ENCODE measurements at regions not wholly inside any gene's neighbourhood (a gene's known extent, or its start where the extent isn't known, plus 50 kb on each side); places are given as distances from the start of the nearest gene placed in this dataset.
"Not testable (repeated sequence)": the region's sequence is repeated elsewhere in the genome, so short reads cannot be mapped to it uniquely, and the experiment has no call there.

DNA sequence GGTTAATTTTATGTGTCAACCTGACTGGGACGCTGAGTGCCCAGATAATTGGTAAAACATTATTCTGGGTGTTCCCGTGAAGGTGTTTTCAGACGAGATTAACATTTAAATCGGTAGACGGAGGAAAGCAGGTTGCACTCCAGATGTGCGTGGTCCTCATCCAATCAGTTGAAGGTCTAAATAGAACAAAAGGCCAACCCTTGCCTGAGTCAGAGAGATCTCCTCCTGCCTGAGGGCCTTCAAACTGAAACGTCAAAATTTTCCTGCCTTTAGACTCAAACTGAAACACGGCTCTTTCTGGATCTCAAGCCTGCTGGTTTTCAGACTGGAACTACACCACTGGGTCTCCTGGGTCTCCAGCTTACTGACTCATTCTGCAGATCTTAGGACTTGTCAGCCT is 70.9 kb downstream of the NPIPA5 start:
- H3K4me1 ChIP-seq; H3K9me3 ChIP-seq (replicated peaks); H3K36me3 ChIP-seq; DNase-seq; H3K27ac ChIP-seq; H3K4me3 ChIP-seq; H3K27me3 ChIP-seq: not testable (repeated sequence)

DNA sequence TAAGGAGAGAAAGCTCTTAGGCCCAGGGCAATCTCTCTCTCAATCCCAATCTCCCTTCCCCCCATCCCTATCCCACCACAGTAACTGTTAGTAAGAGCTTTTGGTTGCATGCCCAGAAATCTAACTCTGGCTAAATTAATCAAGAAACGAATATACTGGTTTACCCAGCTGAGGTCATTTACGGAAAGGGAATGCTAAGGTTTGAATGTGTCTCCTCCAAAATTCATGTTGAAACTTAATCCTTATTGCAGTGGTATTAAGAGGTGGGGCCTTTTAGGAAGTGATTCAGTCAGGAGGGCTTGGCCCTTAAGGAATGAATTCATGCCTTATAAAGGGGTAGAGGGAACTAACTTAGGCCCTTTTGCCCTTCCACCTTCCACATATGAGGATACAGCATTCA is 72.2 kb downstream of the NPIPA5 start:
- not testable (repeated sequence) for H3K9me3 ChIP-seq (replicated peaks); H3K27ac ChIP-seq; H3K36me3 ChIP-seq; H3K4me3 ChIP-seq; H3K27me3 ChIP-seq; DNase-seq; H3K4me1 ChIP-seq

DNA sequence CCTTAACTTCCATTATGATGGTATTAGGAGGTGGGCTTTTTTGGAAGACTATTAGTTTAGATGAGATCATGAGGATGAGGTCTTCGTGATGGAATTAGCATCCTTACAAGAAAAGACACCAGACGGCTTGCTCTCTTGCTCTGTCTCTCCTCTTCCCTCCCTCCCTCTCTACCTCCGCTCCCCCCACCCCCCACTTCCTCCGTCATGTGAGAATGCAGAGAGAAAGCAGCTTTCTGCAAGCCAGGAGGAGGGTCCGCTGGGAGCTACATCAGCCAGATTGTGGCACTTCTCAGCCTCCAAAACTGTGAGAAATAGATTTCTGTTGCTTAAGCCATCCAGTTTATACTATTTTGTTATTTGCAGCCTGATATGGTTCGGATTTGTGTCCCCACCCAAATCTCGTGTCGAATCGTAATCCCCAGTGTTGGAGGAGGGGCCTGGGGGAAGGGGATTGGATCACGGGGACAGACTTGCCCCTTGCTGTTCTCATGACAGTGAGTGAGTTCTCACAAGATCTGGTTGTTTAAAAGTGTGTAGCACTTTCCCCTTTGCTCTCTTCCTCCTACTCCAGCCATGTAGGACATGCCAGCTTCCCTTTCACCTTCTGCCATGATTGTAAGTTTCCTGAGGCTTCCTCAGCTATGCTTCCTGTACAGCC is 74.3 kb downstream of the NPIPA5 start:
- not testable (repeated sequence) for H3K27me3 ChIP-seq; H3K4me1 ChIP-seq; H3K9me3 ChIP-seq (replicated peaks); DNase-seq; H3K36me3 ChIP-seq; H3K27ac ChIP-seq; H3K4me3 ChIP-seq

DNA sequence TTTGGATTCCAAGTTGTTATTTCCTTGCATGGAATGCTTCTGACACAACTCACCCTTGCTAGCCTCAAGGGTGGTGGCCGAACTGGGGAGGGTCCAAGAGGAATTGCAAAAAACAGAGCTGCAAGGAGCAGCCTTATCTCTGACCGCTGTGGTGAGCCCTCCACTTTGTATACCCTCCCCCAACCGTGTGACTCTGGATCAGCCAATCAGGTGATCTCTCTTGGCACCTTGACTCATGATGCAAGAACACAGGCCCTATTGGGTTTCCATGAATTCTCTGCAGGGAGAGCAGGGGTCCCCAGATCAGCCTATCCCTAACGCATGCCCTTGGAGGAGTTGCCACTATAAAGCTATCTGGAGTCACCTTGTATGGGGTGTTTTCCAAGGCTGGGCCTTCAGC is 81.0 kb downstream of the NPIPA5 start:
- not testable (repeated sequence) for H3K27ac ChIP-seq; DNase-seq; H3K9me3 ChIP-seq (replicated peaks); H3K4me3 ChIP-seq; H3K4me1 ChIP-seq; H3K27me3 ChIP-seq; H3K36me3 ChIP-seq

DNA sequence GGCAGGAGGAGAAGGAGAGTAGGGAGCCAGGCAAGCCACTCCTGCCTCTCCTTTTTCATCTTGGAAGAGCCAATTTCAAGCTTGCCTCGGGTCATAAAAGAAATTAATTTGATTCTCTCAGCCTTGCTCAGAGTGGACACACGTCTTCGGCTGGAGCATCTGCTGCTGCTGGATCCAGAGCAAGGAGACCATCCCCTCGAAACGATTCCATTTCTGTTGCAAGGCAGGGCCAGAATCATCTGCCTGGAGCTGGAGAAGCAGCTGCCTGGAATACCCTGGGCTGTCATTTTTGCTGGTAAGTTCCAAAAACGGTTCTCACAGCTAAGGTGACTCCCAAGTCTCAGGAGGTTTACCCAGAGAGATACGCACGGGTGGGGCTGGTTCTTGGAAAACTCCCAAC is 103.3 kb downstream of the NPIPA5 start:
- H3K4me1 ChIP-seq; H3K27ac ChIP-seq; H3K36me3 ChIP-seq; H3K9me3 ChIP-seq (replicated peaks); H3K27me3 ChIP-seq; H3K4me3 ChIP-seq; DNase-seq: not testable (repeated sequence)

DNA sequence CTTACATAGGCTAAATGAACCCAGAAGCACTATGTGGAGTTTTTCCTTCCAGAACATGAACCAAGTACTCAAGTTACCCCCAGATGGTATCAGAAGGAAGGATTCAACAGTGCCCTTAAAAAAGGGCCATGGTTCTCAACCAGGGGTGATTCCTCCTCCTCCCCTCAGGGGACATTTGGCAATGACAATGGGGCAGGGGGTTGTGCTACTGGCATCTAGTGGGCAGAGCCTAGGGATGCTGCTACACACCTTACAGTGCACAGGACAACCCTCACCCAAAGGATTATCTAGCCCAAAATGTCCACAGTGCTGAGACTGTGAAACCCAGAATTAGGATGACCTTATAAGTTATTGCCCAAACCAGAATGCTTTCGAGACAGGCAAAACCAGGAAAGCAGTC is 104.1 kb downstream of the NPIPA5 start:
- not testable (repeated sequence) for DNase-seq; H3K4me3 ChIP-seq; H3K27me3 ChIP-seq; H3K36me3 ChIP-seq; H3K4me1 ChIP-seq; H3K9me3 ChIP-seq (replicated peaks); H3K27ac ChIP-seq

DNA sequence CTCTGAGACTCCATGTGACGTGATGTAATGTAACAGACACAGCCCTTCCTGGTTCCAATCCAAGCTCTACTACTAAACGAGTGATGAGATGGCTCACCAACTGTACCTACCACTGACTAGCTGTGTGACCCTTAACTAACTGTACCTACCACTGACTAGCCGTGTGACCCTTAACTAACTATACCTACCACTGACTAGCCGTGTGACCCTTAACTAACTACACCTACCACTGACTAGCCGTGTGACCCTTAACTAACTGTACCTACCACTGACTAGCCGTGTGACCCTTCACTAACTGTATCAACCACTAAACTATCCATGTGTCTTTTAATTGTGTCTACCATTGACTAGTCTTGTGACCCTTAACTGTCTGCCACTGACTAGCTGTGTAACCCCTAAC is 111.2 kb downstream of the NPIPA5 start:
- not testable (repeated sequence) for DNase-seq; H3K9me3 ChIP-seq (replicated peaks); H3K27me3 ChIP-seq; H3K4me3 ChIP-seq; H3K27ac ChIP-seq; H3K36me3 ChIP-seq; H3K4me1 ChIP-seq

DNA sequence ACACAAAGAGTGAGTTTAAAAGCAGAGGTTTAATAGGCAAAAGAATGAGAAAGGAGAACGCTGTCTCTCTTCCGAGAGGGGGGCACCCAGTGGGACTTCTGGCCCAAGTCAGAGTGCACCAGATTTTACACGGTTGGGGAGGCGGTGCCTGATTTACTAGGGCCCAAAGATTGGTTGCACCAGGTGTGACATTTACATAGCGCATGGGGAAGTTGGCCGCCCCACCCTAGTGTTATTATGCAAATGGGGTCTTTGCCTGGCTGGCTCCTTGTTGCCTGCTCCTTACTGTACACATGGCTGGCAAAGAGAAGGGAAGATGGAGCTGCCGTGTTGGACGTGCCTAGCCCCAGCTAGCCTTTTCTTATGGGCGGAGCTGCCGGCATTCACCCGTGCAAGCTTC is 115.9 kb downstream of the NPIPA5 start:
- not testable (repeated sequence) for H3K4me1 ChIP-seq; H3K36me3 ChIP-seq; H3K27ac ChIP-seq; H3K4me3 ChIP-seq; H3K27me3 ChIP-seq; DNase-seq; H3K9me3 ChIP-seq (replicated peaks)

DNA sequence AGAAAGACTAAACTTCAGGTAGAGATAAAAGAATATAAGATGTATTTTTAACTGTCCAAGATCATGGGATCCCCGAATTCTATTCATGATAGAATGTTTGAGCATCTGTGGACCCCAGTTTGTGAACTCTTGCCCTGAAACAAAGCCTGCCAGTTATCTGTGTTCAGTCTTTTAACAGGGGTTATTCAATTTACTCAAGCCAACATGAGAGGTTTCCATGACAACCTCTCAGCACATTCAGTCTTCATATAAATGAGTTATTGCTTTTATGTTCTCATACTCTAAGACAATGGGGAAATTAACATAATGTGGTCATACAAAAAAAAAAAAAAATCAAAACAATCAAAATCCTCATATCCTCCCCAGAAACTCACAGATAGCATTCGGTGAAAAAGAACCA is 130.1 kb downstream of the NPIPA5 start:
- H3K9me3 ChIP-seq (replicated peaks); H3K27me3 ChIP-seq; H3K27ac ChIP-seq; DNase-seq; H3K4me3 ChIP-seq; H3K4me1 ChIP-seq; H3K36me3 ChIP-seq: not testable (repeated sequence)

DNA sequence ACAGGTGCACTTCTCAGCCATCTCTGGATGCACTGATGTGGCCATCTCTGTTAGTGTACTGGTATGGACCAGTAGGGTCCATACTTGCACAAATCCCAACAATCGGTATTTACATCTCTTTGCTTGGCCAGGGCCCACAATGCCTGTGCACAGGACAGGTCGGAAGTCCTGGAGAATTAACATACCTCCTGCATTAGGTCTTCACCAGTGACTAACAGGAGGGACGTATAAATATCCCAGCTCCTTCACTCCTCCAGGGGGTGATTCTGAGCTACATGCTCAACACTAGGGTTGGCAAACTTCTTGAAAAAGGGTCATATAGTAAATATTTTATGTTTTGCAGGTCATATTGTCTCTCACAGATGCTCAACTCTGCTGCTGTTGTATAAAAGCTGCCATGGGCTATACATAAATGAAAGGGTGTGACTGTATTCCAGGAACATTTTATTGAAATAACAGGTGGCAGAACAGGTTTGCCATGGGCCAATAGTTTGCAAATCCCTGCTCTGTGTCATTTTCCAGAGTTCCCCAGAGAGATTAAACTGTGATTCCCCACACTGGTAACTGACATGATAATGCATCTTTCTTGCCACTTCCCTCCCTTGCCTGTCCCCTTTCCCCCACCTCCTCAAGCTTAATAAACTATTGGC is 141.3 kb downstream of the NPIPA5 start:
- H3K4me1 ChIP-seq; H3K27me3 ChIP-seq; DNase-seq; H3K27ac ChIP-seq; H3K36me3 ChIP-seq; H3K4me3 ChIP-seq; H3K9me3 ChIP-seq (replicated peaks): not testable (repeated sequence)

DNA sequence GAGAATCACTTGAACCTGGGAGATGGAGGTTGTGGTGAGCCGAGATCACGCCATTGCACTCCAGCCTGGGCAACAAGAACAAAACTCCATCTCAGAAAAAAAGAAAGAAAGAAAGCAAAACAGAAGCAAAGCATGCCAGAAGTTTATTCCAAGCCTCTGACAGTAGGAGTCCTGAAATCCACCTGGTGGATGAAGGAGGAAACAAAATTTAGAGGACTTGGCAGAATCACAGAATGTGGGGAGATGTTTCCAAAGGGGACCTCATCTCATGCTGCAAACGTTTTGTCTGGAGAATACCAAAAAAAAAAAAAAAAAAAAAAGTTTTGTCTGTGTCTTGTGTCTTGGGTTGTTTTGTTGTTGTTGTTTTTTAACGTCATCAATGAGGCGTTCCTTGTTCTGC is 141.1 kb upstream of the RRN3 start:
- not testable (repeated sequence) for H3K9me3 ChIP-seq (replicated peaks); H3K36me3 ChIP-seq; H3K4me1 ChIP-seq; H3K27me3 ChIP-seq; H3K27ac ChIP-seq; DNase-seq; H3K4me3 ChIP-seq

DNA sequence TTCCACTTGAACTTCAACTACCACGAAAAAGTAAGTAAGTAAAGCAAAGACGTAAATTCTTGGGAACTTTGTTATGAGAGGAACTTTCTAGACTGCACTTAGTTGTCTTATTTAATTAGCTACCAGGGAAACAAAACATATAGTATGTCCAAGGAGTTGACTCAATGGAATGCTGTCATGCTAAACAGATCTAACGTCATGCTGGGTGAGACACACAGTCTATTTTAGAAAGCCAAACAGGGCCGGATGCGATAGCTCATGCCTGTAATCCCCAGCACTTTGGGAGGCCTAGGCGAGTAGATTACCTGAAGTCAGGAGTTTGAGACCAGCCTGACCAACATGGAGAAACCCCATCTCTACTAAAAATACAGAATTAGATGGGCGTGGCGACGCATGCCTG is 140.6 kb upstream of the RRN3 start:
- H3K36me3 ChIP-seq; H3K4me1 ChIP-seq; DNase-seq; H3K9me3 ChIP-seq (replicated peaks); H3K4me3 ChIP-seq; H3K27ac ChIP-seq; H3K27me3 ChIP-seq: not testable (repeated sequence)

DNA sequence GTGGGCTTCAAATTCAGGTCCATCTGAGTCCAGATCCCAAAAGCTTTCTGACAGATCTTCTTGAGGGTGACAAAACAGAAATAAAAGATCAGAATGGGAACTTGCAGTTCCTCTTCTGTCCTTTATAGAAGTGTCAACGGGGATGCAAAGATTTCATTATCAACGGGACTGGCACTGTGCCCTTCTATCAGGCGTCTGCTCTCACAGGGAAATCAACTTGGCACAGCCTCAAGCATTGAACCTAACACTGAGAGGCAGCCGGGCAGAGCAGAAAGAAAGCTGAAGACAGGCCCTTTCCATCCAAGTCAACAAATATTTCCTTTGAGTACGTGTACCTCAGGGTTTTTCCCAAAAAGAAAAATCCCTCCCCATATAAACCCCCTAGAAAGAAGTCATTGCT is 136.4 kb upstream of the RRN3 start:
- not testable (repeated sequence) for H3K4me1 ChIP-seq; DNase-seq; H3K4me3 ChIP-seq; H3K9me3 ChIP-seq (replicated peaks); H3K27ac ChIP-seq; H3K36me3 ChIP-seq; H3K27me3 ChIP-seq

DNA sequence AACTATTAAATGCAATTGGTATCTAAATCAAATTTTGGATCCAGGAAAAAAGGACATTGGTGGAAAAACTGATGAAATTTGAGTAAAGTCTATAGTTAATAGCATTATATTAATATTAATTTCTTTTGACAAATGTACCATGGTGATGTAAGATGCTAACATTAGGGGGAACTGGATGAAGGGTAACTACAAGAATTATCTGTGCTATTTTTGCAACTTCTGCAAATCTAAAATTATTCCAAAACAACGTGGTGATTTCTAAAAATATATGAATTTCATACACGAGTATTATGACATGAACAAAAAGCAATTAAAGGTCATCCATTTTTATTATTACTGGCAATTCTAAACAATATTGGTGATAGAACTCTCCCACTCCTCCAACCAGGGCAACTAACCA is 135.6 kb upstream of the RRN3 start:
- H3K4me3 ChIP-seq; H3K4me1 ChIP-seq; H3K27ac ChIP-seq; DNase-seq; H3K9me3 ChIP-seq (replicated peaks); H3K27me3 ChIP-seq; H3K36me3 ChIP-seq: not testable (repeated sequence)

DNA sequence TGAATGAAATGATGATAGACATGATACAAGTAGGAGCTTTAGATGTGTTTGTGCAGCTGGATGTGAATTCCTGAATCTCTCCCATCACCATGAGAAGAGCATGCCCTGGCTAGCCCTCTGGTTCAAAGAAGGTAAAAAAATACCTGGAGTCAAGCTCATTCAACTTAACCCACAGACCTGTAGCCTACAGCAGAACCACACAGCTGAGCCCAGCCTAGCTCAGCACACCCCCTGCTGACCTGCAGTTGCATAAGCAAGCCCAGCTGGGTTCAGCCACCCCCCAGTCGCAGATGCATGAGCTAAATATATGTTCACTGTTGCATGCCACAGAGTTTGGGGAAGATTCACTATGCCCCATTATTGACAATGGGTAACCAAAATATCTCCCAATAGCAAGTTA is 130.6 kb upstream of the RRN3 start:
- H3K36me3 ChIP-seq; DNase-seq; H3K27me3 ChIP-seq; H3K4me1 ChIP-seq; H3K9me3 ChIP-seq (replicated peaks); H3K27ac ChIP-seq; H3K4me3 ChIP-seq: not testable (repeated sequence)

DNA sequence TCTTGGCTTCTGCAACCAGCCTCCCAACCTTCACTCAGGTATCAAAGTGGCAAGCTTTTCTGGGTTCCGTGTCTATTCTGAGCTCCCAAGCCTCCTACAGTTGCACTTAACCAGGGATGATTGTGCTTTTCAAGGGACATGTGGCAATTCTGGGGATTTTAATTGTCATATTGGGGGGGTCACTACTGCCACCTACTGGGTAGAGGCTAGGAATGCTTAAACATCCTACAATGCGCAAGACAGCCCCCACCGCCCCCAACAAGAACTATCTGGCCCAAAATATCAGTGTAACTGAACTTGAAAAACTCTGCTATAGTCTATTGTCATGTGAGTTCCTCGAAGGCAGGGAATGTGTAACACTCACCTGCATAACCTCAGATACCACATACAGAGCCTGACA is 129.3 kb upstream of the RRN3 start:
- H3K36me3 ChIP-seq; H3K4me3 ChIP-seq; DNase-seq; H3K27me3 ChIP-seq; H3K9me3 ChIP-seq (replicated peaks); H3K27ac ChIP-seq; H3K4me1 ChIP-seq: not testable (repeated sequence)

Data from SJCRH30 (cell line).